GM12878 (cell line): ENCODE measurements at regions not wholly inside any gene's neighbourhood (a gene's known extent, or its start where the extent isn't known, plus 50 kb on each side); places are given as distances from the start of the nearest gene placed in this dataset.

Source experiments
- FOS ChIP-seq: IDR thresholded peaks from 3 replicates; pipeline ENCODE4 v1.6.1; 2011; ENCODE audit warnings: borderline replicate concordance; ENCODE audit not compliant: insufficient read length; ENCODE audit errors: extremely low read depth
- MTA3 ChIP-seq: IDR thresholded peaks from 2 replicates; pipeline ENCODE4 v1.6.1; 2012; ENCODE audit warnings: low read length, inconsistent platforms, borderline replicate concordance
- SREBF1 ChIP-seq: IDR thresholded peaks from 2 replicates; pipeline ENCODE4 v1.6.1; 2012; ENCODE audit warnings: mild to moderate bottlenecking, low read length
- TF ChIP-seq, protein P1 (sequence below): fragments of 450-650 bp; IDR thresholded peaks from 2 replicates; pipeline ENCODE4 v1.6.1; 2017; ENCODE audit warnings: mild to moderate bottlenecking

DNA sequence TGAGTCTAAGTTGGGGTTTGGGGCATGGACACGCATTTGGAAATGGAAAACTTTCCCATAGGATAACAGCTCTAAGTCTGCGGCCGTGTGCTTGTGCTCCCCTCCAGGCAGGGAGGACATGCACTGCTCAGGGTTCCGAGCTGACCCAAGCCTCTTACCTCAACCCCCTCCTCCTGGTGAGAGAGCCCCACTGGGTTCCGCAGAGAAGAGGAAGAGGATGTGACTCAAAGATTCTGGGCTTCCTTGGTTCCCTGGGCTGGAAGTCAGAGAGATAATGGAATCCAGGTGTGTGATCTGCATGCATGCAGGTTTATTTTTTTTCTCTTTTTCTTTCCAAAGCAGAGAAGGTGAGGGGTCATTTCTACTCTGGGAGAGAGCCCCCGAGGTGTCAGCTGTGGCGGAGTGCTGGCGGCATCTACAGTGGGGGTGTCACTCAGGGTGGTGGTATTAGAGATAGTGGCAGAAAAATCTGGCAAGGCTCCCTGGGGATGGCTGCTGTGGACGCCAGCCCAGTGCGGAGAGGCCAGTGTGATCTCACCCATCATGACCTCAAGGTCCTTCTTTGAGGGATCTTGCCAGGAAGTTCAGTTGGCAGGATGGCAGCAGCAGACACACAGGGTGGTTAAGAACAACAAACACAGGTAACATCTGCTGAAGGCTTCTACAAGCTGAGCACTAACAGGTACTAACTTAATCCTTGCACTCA lies 168.7 kb upstream of the HAND2 start:
- TF ChIP-seq SREBF1 = no peak
- no peak for TF ChIP-seq FOS
- TF ChIP-seq MTA3 = no peak
- TF ChIP-seq, protein P1, sequence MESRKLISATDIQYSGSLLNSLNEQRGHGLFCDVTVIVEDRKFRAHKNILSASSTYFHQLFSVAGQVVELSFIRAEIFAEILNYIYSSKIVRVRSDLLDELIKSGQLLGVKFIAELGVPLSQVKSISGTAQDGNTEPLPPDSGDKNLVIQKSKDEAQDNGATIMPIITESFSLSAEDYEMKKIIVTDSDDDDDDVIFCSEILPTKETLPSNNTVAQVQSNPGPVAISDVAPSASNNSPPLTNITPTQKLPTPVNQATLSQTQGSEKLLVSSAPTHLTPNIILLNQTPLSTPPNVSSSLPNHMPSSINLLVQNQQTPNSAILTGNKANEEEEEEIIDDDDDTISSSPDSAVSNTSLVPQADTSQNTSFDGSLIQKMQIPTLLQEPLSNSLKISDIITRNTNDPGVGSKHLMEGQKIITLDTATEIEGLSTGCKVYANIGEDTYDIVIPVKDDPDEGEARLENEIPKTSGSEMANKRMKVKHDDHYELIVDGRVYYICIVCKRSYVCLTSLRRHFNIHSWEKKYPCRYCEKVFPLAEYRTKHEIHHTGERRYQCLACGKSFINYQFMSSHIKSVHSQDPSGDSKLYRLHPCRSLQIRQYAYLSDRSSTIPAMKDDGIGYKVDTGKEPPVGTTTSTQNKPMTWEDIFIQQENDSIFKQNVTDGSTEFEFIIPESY = no peak
